HepG2 (cell line): ENCODE measurements at regions not wholly inside any gene's neighbourhood (a gene's known extent, or its start where the extent isn't known, plus 50 kb on each side); places are given as distances from the start of the nearest gene placed in this dataset.

Experiments used
- CREM ChIP-seq, 2 experiments: sonication (generic) in 1 of 2; formaldehyde crosslinking in 1 of 2; IDR thresholded peaks; 2 replicates each; pipeline versions ENCODE4 v1.4.0 to v1.6.1; 2016 to 2020; ENCODE audit warnings: antibody characterized with exemption in 1 of 2, mild to moderate bottlenecking in 1 of 2, missing genetic modification reagents in 1 of 2
- EP300 ChIP-seq, 3 experiments: sonication (generic) in 1 of 3; formaldehyde crosslinking in 1 of 3; IDR thresholded peaks; 2 replicates each; pipeline versions ENCODE4 v1.5.1 to v1.6.1; 2011 to 2020; ENCODE audit warnings: low read depth in 2 of 3, low read length in 2 of 3, borderline replicate concordance in 1 of 3, improper control_type of control experiment in 1 of 3, mild to moderate bottlenecking in 1 of 3, missing genetic modification reagents in 1 of 3, moderate library complexity in 1 of 3
- MYC ChIP-seq: sonication (generic); formaldehyde crosslinking; IDR thresholded peaks from 2 replicates; pipeline ENCODE4 v1.9.0; 2021; ENCODE audit warnings: missing genetic modification reagents, borderline replicate concordance
- RBFOX2 ChIP-seq: fragments of 200-400 bp; formaldehyde crosslinking; IDR thresholded peaks from 2 replicates; pipeline ENCODE4 v1.6.1; 2017; ENCODE audit warnings: low read depth, mild to moderate bottlenecking, low read length
- REST ChIP-seq, 2 experiments: IDR thresholded peaks; 2 replicates each; pipeline ENCODE4 v1.6.1; 2011 to 2012; ENCODE audit warnings: low read length in 2 of 2, borderline replicate concordance in 1 of 2, low read depth in 1 of 2, mild to moderate bottlenecking in 1 of 2, moderate library complexity in 1 of 2
- SIN3B ChIP-seq: fragments of 150-350 bp; IDR thresholded peaks from 2 replicates; pipeline ENCODE4 v1.6.1; 2014; ENCODE audit warnings: low read length
- XBP1 ChIP-seq: sonication (generic); formaldehyde crosslinking; IDR thresholded peaks from 2 replicates; pipeline ENCODE4 v1.5.0; 2020; ENCODE audit warnings: missing genetic modification reagents
- ZNF331 ChIP-seq: sonication (generic); formaldehyde crosslinking; IDR thresholded peaks from 2 replicates; pipeline ENCODE4 v1.4.0; 2020; ENCODE audit warnings: missing genetic modification reagents
- ZNF609 ChIP-seq: sonication (generic); formaldehyde crosslinking; IDR thresholded peaks from 2 replicates; pipeline ENCODE4 v1.4.0; 2020; ENCODE audit warnings: mild to moderate bottlenecking, missing genetic modification reagents, borderline replicate concordance
- ZNF792 ChIP-seq: IDR thresholded peaks from 2 replicates; pipeline ENCODE4 v1.6.1; 2016
- ZNF839 ChIP-seq: sonication (generic); formaldehyde crosslinking; IDR thresholded peaks from 2 replicates; pipeline ENCODE4 v1.4.0; 2020; ENCODE audit warnings: missing genetic modification reagents, mild to moderate bottlenecking, borderline replicate concordance
- TF ChIP-seq, protein P1 (sequence below): sonication (generic); formaldehyde crosslinking; conservative IDR thresholded peaks from 2 replicates; pipeline ENCODE4 v1.8.1; 2023; ENCODE audit warnings: missing genetic modification reagents
- TF ChIP-seq, protein P2 (sequence below): sonication (generic); formaldehyde crosslinking; IDR thresholded peaks from 2 replicates; pipeline ENCODE4 v1.4.0; 2020; ENCODE audit warnings: missing genetic modification reagents, borderline replicate concordance

DNA sequence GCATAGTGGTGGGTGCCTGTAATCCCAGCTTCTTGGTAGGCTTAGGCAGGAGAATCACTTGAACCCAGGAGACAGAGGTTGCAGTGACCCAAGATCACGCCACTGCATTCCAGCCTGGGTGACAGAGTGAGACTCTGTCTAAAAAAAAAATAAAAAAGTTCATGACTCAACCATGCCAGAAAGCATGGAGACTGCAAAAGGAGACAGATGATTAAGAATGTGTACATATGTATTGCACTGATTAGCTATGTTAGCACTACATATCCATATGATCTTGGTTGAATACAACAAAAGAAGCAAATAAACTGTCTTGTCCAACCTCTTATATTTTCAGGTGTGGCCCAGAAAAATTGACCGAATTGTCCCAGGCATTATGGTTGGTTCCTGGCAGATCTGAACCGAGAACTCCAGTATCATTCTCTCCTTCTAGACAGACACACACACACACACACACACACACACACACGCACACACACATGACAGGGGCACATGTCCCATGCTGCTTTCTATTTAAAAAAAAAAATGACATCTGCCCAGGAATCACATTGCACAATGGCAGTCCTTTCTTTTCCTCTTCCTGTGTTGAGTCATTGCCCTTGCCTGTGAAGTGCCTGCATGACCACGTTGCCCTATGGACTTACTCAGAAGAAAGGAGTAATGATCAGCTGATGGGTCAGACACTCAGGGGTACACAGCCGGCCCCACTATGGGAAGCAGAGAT lies 65.6 kb downstream of the MYCN start (continued):
- TF ChIP-seq EP300 (IDR thresholded peaks at IDR 0.05; ENCODE audit: low read depth in 2 of 2, low read length in 2 of 2) = peak; percentile 34 to 67; a peak in 2 of 4 replicates
- peak; percentile 43; the same call in 1 of the 2 replicates for TF ChIP-seq EP300 (CRISPR knock-in tag; IDR thresholded peaks at IDR 0.05; ENCODE audit: borderline replicate concordance)
- no peak for TF ChIP-seq ZNF839
- no peak for TF ChIP-seq ZNF792 (CRISPR knock-in tag)
- TF ChIP-seq XBP1 (CRISPR knock-in tag) = no peak
- no peak for TF ChIP-seq ZNF331 (CRISPR knock-in tag)
- TF ChIP-seq ZNF609 (CRISPR knock-in tag) = no peak
- TF ChIP-seq MYC (CRISPR knock-in tag) = no peak
- TF ChIP-seq SIN3B = no peak
- no peak for TF ChIP-seq CREM (IDR thresholded peaks at IDR 0.05)
- no peak for TF ChIP-seq CREM (CRISPR knock-in tag; IDR thresholded peaks at IDR 0.05)
- TF ChIP-seq, protein P1, sequence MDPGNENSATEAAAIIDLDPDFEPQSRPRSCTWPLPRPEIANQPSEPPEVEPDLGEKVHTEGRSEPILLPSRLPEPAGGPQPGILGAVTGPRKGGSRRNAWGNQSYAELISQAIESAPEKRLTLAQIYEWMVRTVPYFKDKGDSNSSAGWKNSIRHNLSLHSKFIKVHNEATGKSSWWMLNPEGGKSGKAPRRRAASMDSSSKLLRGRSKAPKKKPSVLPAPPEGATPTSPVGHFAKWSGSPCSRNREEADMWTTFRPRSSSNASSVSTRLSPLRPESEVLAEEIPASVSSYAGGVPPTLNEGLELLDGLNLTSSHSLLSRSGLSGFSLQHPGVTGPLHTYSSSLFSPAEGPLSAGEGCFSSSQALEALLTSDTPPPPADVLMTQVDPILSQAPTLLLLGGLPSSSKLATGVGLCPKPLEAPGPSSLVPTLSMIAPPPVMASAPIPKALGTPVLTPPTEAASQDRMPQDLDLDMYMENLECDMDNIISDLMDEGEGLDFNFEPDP (CRISPR knock-in tag) = no peak
- TF ChIP-seq REST (IDR thresholded peaks at IDR 0.05; ENCODE audit: borderline replicate concordance in 1 of 2, low read depth in 1 of 2, low read length in 2 of 2) = peak in 1 of 2 experiments; percentile 41; a peak in 1 of 4 replicates
- TF ChIP-seq, protein P2, sequence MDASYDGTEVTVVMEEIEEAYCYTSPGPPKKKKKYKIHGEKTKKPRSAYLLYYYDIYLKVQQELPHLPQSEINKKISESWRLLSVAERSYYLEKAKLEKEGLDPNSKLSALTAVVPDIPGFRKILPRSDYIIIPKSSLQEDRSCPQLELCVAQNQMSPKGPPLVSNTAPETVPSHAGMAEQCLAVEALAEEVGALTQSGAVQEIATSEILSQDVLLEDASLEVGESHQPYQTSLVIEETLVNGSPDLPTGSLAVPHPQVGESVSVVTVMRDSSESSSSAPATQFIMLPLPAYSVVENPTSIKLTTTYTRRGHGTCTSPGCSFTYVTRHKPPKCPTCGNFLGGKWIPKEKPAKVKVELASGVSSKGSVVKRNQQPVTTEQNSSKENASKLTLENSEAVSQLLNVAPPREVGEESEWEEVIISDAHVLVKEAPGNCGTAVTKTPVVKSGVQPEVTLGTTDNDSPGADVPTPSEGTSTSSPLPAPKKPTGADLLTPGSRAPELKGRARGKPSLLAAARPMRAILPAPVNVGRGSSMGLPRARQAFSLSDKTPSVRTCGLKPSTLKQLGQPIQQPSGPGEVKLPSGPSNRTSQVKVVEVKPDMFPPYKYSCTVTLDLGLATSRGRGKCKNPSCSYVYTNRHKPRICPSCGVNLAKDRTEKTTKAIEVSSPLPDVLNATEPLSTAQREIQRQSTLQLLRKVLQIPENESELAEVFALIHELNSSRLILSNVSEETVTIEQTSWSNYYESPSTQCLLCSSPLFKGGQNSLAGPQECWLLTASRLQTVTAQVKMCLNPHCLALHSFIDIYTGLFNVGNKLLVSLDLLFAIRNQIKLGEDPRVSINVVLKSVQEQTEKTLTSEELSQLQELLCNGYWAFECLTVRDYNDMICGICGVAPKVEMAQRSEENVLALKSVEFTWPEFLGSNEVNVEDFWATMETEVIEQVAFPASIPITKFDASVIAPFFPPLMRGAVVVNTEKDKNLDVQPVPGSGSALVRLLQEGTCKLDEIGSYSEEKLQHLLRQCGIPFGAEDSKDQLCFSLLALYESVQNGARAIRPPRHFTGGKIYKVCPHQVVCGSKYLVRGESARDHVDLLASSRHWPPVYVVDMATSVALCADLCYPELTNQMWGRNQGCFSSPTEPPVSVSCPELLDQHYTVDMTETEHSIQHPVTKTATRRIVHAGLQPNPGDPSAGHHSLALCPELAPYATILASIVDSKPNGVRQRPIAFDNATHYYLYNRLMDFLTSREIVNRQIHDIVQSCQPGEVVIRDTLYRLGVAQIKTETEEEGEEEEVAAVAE = 0 out of 2 replicates have a peak, but pooled peaks have one; percentile 23
- TF ChIP-seq RBFOX2 = no peak
